COLO829 (cell line): ENCODE measurements at regions not wholly inside any gene's neighbourhood (a gene's known extent, or its start where the extent isn't known, plus 50 kb on each side); places are given as distances from the start of the nearest gene placed in this dataset.

Experiments
- DNase-seq: peaks from one replicate; pipeline ENCODE4 v3.0.0; 2012; ENCODE audit warnings: low spot score

- DNase-seq = peak; percentile 90
Observed at GRCh38 chr14:54312166-54312801, 84.5 kb upstream of the CDKN3 start.

DNA sequence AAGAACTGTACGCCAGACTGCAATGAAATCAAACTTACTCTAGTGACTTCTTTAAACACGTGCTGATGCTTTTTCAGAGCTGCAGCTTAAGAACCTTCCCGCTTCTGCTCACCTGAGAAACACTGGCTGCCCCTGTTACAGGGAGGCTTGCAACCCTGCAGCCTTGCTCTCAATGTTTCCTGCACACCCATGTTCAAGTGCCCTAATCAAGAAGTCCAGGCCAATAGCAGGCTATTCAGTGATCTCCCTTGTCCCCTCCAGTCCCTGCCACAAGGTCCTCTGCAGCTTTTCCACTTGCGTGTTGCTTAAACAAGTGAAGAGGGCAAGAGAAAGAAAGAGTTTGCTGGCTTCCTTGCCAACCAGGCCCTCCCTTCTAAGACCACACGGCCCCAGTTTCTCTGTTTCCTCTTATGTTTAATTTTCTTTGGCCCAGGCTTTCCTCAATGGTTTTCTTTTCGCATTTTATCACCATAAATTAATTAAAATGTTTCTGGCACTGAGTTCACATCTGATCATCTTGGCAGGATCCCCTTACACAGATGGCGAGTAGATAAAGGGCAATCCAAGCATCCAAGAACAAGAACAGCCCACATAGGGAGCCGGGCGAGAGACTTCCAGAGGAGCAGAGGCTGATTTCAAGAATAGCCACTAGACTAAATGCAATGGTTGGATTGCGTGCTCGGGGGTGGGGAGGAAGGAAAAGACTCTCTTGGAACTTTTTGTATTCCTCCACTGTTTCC lies 82.3 kb upstream of the CDKN3 start:
- no peak for DNase-seq

DNA sequence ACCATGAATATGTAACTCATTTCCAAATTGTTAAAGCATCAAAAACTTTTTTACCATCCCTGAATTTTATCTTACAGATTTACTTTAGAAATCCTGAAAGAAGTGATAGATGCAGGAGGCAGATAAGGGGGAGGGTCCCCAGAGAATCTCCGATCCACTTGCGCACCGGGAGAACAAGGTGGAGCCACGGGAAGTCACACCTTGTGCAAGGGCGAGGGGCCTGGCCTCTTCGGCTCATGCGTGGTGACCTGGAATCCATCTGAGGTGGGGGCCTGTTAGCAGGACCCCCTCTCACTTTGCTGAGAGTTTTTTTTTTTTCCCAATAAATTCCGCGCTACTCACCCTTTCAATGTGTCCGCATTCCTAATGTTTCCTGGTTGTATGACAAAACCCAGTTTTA lies 80.2 kb upstream of the CDKN3 start:
- no peak for DNase-seq

- DNase-seq = no peak
Observed at GRCh38 chr14:54317391-54317790, 79.4 kb upstream of the CDKN3 start.

DNA sequence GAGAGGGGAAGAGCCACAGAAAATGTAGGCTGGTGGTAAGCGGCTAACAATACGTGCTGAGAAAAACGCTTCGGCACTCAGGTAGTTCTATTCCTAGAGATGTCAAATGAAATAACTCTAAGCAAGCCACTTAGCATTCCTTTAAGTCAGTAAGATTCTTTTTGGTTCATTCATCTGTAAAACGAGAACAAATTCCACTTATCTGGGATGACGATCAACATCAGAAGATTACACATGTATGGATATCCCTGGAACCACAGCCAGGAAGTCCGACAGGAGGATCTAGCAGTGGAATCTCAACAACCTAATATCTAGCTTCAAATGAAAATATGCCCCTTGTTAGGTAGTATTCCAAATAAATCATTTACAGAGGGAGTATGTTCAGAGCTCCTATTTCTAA lies 74.6 kb upstream of the CDKN3 start:
- DNase-seq = no peak

DNA sequence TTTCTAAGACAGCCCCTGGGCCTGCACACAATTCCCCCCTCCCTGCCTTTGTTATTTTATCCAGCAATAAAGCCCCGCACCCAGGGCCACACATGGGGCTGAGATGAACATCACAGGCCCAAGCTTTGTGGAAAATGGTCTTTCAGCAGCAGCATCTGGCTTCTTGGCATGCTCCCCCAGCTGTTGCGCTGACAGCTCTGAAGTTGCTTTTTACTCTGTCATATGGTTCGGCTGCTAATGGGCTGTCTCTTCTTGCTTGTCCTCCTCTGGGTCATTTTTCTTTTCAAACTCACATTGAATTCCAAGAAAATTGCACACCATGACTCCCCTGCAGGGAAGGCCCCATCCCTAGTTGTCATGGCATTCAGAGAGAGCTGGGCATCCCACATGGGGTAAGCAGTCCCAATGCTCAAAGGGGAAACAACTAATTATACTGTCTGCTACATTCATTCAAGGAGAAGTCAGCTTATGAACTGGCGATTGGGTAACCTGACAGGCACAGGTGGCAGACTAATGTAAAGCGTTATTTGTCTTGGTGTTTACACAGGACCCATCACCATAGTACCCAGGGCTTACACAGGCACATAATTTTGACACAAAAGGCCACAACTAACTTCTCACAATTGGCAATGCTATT lies 74.0 kb upstream of the CDKN3 start:
- DNase-seq = no peak

GRCh38 chr14:54325766-54326165 lies 71.0 kb upstream of the CDKN3 start:
- no peak for DNase-seq

- DNase-seq = peak; percentile 74
Observed at GRCh38 chr14:54329082-54329695, 67.6 kb upstream of the CDKN3 start.

DNA sequence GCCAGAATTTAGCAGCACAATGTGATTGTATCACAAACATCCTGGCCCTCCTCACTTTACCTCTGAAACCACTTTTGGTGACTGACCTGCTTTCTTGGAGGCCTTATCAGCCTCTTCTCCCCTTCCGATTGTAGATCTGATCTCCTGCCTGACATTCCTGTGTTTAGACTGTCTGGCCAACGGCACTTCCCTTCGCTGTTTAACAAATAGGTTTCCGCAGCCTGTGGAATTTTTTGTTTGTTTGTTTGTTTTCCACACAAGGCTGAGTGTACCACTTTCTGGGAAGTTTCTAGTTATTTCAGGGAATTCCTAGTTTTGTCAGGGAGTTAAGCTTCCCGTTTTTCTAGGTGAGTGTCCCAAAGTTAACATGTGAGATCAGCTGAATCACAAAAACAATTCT lies 65.9 kb upstream of the CDKN3 start:
- no peak for DNase-seq

- no peak for DNase-seq
Observed at GRCh38 chr14:54331516-54331915, 65.3 kb upstream of the CDKN3 start.

DNA sequence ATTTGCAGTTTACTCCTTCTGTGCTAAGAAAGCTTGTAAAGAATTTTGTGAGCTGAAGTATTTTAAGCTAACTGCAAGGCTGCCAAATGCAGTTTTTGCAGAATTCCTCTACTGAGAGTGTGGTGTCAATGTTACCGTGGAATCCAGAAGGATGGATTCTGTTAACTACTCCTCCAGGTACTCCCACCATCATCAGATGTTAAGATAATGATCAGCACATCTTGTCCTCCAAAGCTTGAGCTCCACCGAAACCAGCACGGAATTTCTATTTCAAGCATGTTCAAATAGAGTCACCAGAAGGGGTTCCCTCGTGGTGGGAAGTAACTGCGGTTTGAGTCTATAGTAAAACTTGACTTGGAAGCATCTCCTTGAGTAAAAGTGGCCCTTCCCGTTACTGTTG lies 64.3 kb upstream of the CDKN3 start:
- DNase-seq = no peak

GRCh38 chr14:54333511-54333910 lies 63.3 kb upstream of the CDKN3 start:
- no peak for DNase-seq

- no peak for DNase-seq
Observed at GRCh38 chr14:54335569-54336155, 61.1 kb upstream of the CDKN3 start.

- no peak for DNase-seq
Observed at GRCh38 chr14:54337314-54337713, 59.5 kb upstream of the CDKN3 start.

- DNase-seq = peak; percentile 28
Observed at GRCh38 chr14:54338696-54339317, 58.0 kb upstream of the CDKN3 start.

DNA sequence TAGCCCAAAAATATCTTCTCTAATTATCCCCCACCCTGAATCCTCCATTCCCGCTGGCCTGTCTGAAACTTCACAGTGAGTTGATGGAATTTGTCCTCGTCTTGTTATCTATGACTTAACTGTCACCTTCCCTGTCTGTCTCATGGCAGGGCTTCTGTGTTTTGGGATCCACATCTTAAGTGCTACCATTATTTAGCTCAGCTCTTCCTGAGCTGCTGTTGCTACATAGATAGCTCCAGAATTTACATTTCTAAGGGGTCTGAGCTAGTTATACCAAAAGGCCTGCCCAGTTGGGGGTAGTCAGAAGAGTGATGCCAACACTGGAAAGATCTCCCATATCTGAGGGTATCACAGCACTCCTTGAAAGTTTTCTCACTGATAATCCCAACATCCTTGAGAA lies 57.0 kb upstream of the CDKN3 start:
- no peak for DNase-seq

GRCh38 chr14:54342806-54343205 lies 54.0 kb upstream of the CDKN3 start:
- no peak for DNase-seq

DNA sequence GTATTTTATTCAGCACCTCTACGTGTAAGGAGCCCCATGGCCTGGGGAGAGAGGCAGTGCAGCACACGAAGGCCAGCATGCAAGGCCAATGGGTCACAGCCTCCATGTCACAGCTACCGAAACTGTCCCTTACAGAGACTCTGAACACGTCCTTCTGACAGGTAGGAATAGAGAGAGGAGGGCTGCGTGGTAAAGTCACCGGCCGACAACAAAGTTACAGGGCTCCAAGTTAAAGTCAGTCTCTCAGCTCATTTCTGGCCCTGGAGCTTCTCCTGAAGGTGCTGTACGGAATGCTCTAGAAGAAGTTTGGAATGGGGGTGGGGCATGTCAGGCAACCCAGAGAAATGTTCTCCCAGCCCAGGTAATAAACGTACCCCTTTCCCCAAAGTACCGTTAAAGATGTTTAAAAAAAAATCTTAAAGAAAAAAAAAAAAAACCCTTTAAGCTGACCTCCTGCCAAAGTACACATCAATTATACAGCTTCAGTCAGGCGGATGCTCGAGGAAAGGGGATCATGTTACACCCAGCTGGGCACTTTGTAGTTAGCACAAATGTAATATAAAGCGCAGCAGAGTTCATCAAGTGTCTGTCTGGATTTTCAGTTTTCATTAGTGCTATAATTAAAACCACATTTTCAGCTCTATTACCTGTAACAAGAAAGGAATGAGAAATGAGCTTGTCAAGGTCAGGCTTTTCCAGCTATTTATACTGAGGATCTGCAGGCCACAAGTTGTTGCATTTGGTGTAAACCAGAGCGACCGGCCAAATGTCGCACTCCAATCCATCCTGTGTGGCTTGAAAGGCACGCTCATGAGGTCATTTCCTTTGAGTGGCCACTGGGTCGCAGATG lies 53.3 kb upstream of the CDKN3 start:
- no peak for DNase-seq

DNA sequence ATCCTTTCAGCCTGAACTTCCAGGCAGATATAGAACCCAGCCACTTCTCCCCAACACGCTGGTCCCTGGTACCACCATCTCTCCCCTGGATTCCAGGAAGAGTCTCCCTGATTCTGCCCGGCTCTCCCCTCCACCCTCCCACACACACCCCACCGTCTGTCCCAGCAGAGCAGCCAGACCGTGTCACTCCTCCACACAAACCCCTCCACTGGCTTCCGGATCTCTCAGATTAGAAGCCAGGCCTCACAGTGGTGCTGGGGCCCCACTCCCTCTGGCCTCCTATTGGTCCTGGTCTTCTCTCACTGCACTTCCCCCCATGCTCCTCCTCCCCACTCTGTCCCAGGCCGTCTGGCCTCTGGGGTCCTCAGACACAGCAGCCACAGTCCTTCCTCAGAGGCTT lies 52.4 kb upstream of the CDKN3 start:
- DNase-seq = no peak

- DNase-seq = no peak
Observed at GRCh38 chr14:54346257-54346656, 50.5 kb upstream of the CDKN3 start.
